WTC11 (cell line): ENCODE measurements at regions not wholly inside any gene's neighbourhood (a gene's known extent, or its start where the extent isn't known, plus 50 kb on each side); places are given as distances from the start of the nearest gene placed in this dataset.

ENCODE experiments used
- ATAC-seq: fragments of 200-7000 bp; cut with Tn5 transposase; 2 replicates; pipeline ENCODE4 v1.10.0; 2021; ENCODE audit warnings: mild to moderate bottlenecking, moderate library complexity
- CTCF ChIA-PET: fragments of 300-600 bp; sonication (Branson Sonifier 250); formaldehyde crosslinking; loops from one replicate; lab custom pipeline; 2021; ENCODE audit warnings: antibody characterized with exemption; lab: Charles Lee
- POLR2A ChIA-PET: fragments of 350-600 bp; sonication (Branson Sonifier 250); formaldehyde crosslinking; loops from one replicate; lab custom pipeline; 2021; ENCODE audit warnings: antibody characterized with exemption; lab: Charles Lee
- DNase-seq: peaks from one replicate; pipeline ENCODE4 v3.0.0; 2021; ENCODE audit warnings: low spot score
- H3K27ac Mint-ChIP-seq: 2 replicates; pipeline ENCODE4 v1.8.0; 2021; ENCODE audit warnings: mixed read lengths
- H3K27me3 Mint-ChIP-seq: 2 replicates; pipeline ENCODE4 v1.8.0; 2021; ENCODE audit warnings: low read depth, mild to moderate bottlenecking, moderate library complexity, mixed read lengths
- H3K36me3 Mint-ChIP-seq: 2 replicates; pipeline ENCODE4 v1.8.0; 2021; ENCODE audit warnings: mixed read lengths
- H3K4me1 Mint-ChIP-seq: 2 replicates; pipeline ENCODE4 v1.8.0; 2022; ENCODE audit warnings: mixed read lengths
- H3K4me3 Mint-ChIP-seq: 2 replicates; pipeline ENCODE4 v1.8.0; 2021; ENCODE audit warnings: mild to moderate bottlenecking, moderate library complexity, mixed read lengths
- H3K9me3 Mint-ChIP-seq: 2 replicates; pipeline ENCODE4 v1.8.0; 2021; ENCODE audit warnings: mixed read lengths
- ETV6 ChIP-seq: sonication (generic); formaldehyde crosslinking; IDR thresholded peaks from 2 replicates; pipeline ENCODE4 v1.8.1; 2022; ENCODE audit warnings: mild to moderate bottlenecking, missing genetic modification reagents
- GABPB1 ChIP-seq: sonication (generic); formaldehyde crosslinking; IDR thresholded peaks from 2 replicates; pipeline ENCODE4 v1.8.1; 2023; ENCODE audit warnings: mild to moderate bottlenecking, missing genetic modification reagents
- GTF2I ChIP-seq: fragments of 250-450 bp; sonication (Bioruptor Pico); conservative IDR thresholded peaks from 2 replicates; pipeline ENCODE4 v1.4.0; 2021; ENCODE audit warnings: mild to moderate bottlenecking
- JUN ChIP-seq: sonication (generic); formaldehyde crosslinking; IDR thresholded peaks from 2 replicates; pipeline ENCODE4 v1.8.0; 2023; ENCODE audit warnings: mild to moderate bottlenecking, missing genetic modification reagents
- NR2C2 ChIP-seq: sonication (generic); formaldehyde crosslinking; IDR thresholded peaks from 2 replicates; pipeline ENCODE4 v1.8.0; 2022; ENCODE audit warnings: mild to moderate bottlenecking, missing genetic modification reagents
- ZBTB21 ChIP-seq: sonication (generic); formaldehyde crosslinking; IDR thresholded peaks from 2 replicates; pipeline ENCODE4 v1.8.1; 2023; ENCODE audit warnings: mild to moderate bottlenecking, missing genetic modification reagents, borderline replicate concordance
- ZNF416 ChIP-seq: fragments of 250-450 bp; sonication (Bioruptor Pico); IDR thresholded peaks from 2 replicates; pipeline ENCODE4 v1.9.0; 2021; ENCODE audit warnings: mild to moderate bottlenecking, inconsistent platforms
- TF ChIP-seq, protein P1 (sequence below): sonication (generic); formaldehyde crosslinking; IDR thresholded peaks from 2 replicates; pipeline ENCODE4 v1.8.0; 2022; ENCODE audit warnings: mild to moderate bottlenecking, missing genetic modification reagents
- TF ChIP-seq, protein P2 (sequence below): fragments of 250-450 bp; sonication (Bioruptor Pico); IDR thresholded peaks from 2 replicates; pipeline ENCODE4 v1.9.0; 2021; ENCODE audit warnings: mild to moderate bottlenecking
- TF ChIP-seq, protein P3 (sequence below): fragments of 250-450 bp; sonication (Bioruptor Pico); IDR thresholded peaks from 2 replicates; pipeline ENCODE4 v1.8.0; 2021; ENCODE audit warnings: mild to moderate bottlenecking
- TF ChIP-seq, protein P4 (sequence below): sonication (generic); formaldehyde crosslinking; IDR thresholded peaks from 2 replicates; pipeline ENCODE4 v1.8.0; 2022; ENCODE audit warnings: mild to moderate bottlenecking, missing genetic modification reagents
- TF ChIP-seq, protein P5 (sequence below): sonication (generic); formaldehyde crosslinking; IDR thresholded peaks from 2 replicates; pipeline ENCODE4 v1.8.1; 2023; ENCODE audit warnings: mild to moderate bottlenecking, moderate library complexity, missing genetic modification reagents
- TF ChIP-seq, protein P6 (sequence below): fragments of 200-600 bp; IDR thresholded peaks from 2 replicates; pipeline ENCODE4 v1.8.0; 2022; ENCODE audit warnings: antibody characterized with exemption
- TF ChIP-seq, protein P7 (sequence below): fragments of 250-450 bp; sonication (Bioruptor Pico); conservative IDR thresholded peaks from 2 replicates; pipeline ENCODE4 v1.9.0; 2021; ENCODE audit warnings: mild to moderate bottlenecking

DNA sequence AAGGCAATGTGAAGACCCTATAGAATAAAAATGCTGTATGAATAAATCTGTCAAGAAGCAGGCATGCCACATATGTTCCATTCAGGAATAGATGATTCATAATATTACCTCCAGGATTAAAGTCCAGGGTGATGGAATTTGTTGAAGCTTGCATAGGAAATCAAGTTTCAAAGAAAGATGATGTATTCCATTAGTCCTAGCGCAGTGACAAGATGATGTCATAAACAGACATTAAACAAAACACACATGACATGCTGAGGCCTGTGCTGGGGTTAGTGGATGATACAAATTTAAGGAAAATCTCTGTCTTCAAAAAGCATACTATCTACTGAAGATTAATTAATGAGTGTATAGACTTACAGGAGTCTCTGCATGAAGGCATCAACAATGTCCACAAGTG lies 1025.2 kb downstream of the CDH11 start:
- Mint-ChIP-seq H3K27ac (no peak overlapping the region), H3K9me3 (no peaks in the 10 kb centered on the region), H3K4me3 (no peak overlapping the region), H3K36me3 (no peaks in the 10 kb centered on the region), H3K27me3 (no peaks in the 10 kb centered on the region), H3K4me1 (peaks cover 6% of the 10 kb centered on the region)
- no peak for TF ChIP-seq ZNF416 (CRISPR knock-in tag)
- TF ChIP-seq ZBTB21 (CRISPR knock-in tag), result no peak
- TF ChIP-seq, protein P1, sequence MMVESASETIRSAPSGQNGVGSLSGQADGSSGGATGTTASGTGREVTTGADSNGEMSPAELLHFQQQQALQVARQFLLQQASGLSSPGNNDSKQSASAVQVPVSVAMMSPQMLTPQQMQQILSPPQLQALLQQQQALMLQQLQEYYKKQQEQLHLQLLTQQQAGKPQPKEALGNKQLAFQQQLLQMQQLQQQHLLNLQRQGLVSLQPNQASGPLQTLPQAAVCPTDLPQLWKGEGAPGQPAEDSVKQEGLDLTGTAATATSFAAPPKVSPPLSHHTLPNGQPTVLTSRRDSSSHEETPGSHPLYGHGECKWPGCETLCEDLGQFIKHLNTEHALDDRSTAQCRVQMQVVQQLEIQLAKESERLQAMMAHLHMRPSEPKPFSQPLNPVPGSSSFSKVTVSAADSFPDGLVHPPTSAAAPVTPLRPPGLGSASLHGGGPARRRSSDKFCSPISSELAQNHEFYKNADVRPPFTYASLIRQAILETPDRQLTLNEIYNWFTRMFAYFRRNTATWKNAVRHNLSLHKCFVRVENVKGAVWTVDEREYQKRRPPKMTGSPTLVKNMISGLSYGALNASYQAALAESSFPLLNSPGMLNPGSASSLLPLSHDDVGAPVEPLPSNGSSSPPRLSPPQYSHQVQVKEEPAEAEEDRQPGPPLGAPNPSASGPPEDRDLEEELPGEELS (CRISPR knock-in tag), result no peak
- TF ChIP-seq JUN (CRISPR knock-in tag), result no peak
- TF ChIP-seq, protein P2, sequence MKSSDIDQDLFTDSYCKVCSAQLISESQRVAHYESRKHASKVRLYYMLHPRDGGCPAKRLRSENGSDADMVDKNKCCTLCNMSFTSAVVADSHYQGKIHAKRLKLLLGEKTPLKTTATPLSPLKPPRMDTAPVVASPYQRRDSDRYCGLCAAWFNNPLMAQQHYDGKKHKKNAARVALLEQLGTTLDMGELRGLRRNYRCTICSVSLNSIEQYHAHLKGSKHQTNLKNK (CRISPR knock-in tag), result no peak
- DNase-seq (no peak), ATAC-seq (no peak)
- POLR2A ChIA-PET, result no interaction called here
- CTCF ChIA-PET, result no interaction called here

DNA sequence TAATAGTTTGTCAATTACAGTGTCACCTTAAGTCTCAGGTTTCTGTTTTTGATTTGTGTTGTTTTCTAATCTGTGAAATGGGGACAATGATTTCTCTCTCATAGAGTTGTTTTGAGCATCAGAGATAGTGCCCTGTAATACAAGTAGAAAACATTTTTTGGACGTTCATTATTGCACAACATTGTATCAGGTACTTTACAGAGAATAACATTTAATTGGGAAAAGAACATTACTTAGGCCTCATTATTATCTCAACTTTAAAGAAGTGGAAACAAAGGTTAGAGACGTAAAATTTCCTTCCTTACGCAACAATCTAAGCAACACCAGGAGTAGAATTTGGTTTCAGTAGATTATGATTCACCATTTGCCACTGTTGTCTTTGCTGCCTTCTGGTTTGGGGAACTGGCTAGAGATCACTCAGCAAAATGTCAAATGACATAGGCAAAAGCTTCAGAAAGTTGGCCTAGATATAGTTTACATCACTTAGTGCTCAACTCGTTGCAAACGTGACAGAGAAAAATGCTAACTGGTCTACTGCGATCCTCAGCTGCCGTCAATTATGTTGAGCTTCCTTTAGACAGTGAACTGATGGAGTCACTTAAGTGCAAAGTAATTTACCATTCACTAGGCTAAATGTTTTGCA lies 1026.8 kb downstream of the CDH11 start:
- Mint-ChIP-seq H3K27ac (no peak overlapping the region), H3K4me3 (no peak overlapping the region)

DNA sequence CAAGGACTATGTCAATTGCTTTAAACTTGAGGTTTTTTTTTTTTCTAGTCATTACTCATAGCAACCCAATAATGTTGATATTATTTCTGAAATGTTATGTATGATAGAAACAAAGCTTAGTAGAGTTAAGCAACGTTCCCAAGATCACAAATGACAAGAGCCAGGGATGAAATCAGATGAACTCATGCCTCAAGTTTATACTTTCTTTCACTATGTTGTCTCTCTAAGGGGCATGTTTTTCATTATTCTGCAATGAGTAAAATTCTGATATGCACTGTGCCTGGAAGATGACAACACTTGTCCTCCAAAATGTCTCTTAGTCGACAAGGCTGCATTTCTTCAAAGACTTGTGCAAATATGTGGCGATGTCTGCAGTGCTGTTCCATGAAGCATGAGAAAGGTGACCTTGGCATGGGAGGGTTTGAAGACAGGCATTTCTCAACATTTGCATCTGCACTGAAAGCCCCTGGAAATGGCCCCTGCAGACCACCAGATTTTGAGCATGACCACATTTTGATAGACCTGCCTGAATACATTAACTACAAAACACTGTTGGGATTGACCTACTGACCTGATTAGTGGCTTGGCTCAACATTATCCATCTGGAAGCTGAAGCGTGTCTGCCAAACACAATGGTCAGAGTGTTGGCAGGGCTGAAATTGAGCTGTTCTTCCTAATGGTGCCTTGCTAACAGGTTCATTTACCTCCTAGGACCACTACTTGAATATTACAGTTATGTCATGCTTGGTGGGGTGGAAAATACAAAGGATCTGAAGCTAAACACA lies 1027.5 kb downstream of the CDH11 start:
- H3K9me3 Mint-ChIP-seq, result no peaks in the 10 kb centered on the region
- POLR2A ChIA-PET, result no interaction called here
- DNase-seq (no peak), ATAC-seq (no peak)
- no peaks in the 10 kb centered on the region for H3K36me3 Mint-ChIP-seq
- no peak overlapping the region for H3K4me3 Mint-ChIP-seq
- no peaks in the 10 kb centered on the region for H3K27me3 Mint-ChIP-seq
- H3K27ac Mint-ChIP-seq, result no peak overlapping the region
- CTCF ChIA-PET, result no interaction called here
- peaks cover 6% of the 10 kb centered on the region for H3K4me1 Mint-ChIP-seq
- TF ChIP-seq GTF2I (CRISPR knock-in tag) (no peak), ETV6 (no peak), GABPB1 (CRISPR knock-in tag) (no peak)
- TF ChIP-seq, protein P3, sequence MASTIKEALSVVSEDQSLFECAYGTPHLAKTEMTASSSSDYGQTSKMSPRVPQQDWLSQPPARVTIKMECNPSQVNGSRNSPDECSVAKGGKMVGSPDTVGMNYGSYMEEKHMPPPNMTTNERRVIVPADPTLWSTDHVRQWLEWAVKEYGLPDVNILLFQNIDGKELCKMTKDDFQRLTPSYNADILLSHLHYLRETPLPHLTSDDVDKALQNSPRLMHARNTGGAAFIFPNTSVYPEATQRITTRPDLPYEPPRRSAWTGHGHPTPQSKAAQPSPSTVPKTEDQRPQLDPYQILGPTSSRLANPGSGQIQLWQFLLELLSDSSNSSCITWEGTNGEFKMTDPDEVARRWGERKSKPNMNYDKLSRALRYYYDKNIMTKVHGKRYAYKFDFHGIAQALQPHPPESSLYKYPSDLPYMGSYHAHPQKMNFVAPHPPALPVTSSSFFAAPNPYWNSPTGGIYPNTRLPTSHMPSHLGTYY (CRISPR knock-in tag), result no peak
- TF ChIP-seq, protein P1 (CRISPR knock-in tag), result no peak
- TF ChIP-seq, protein P4, sequence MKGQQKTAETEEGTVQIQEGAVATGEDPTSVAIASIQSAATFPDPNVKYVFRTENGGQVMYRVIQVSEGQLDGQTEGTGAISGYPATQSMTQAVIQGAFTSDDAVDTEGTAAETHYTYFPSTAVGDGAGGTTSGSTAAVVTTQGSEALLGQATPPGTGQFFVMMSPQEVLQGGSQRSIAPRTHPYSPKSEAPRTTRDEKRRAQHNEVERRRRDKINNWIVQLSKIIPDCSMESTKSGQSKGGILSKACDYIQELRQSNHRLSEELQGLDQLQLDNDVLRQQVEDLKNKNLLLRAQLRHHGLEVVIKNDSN (CRISPR knock-in tag), result no peak
- TF ChIP-seq, protein P5, sequence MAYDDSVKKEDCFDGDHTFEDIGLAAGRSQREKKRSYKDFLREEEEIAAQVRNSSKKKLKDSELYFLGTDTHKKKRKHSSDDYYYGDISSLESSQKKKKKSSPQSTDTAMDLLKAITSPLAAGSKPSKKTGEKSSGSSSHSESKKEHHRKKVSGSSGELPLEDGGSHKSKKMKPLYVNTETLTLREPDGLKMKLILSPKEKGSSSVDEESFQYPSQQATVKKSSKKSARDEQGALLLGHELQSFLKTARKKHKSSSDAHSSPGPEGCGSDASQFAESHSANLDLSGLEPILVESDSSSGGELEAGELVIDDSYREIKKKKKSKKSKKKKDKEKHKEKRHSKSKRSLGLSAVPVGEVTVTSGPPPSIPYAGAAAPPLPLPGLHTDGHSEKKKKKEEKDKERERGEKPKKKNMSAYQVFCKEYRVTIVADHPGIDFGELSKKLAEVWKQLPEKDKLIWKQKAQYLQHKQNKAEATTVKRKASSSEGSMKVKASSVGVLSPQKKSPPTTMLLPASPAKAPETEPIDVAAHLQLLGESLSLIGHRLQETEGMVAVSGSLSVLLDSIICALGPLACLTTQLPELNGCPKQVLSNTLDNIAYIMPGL (CRISPR knock-in tag), result no peak

More for the DNA sequence above, 1026.8 kb downstream of the CDH11 start:
- H3K36me3 Mint-ChIP-seq, result no peaks in the 10 kb centered on the region
- no peaks in the 10 kb centered on the region for H3K27me3 Mint-ChIP-seq
- POLR2A ChIA-PET, result no interaction called here
- no peak for DNase-seq
- TF ChIP-seq, protein P6, sequence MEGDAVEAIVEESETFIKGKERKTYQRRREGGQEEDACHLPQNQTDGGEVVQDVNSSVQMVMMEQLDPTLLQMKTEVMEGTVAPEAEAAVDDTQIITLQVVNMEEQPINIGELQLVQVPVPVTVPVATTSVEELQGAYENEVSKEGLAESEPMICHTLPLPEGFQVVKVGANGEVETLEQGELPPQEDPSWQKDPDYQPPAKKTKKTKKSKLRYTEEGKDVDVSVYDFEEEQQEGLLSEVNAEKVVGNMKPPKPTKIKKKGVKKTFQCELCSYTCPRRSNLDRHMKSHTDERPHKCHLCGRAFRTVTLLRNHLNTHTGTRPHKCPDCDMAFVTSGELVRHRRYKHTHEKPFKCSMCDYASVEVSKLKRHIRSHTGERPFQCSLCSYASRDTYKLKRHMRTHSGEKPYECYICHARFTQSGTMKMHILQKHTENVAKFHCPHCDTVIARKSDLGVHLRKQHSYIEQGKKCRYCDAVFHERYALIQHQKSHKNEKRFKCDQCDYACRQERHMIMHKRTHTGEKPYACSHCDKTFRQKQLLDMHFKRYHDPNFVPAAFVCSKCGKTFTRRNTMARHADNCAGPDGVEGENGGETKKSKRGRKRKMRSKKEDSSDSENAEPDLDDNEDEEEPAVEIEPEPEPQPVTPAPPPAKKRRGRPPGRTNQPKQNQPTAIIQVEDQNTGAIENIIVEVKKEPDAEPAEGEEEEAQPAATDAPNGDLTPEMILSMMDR, result no peak
- TF ChIP-seq ZBTB21 (CRISPR knock-in tag) (no peak), NR2C2 (CRISPR knock-in tag) (no peak)
- TF ChIP-seq, protein P7, sequence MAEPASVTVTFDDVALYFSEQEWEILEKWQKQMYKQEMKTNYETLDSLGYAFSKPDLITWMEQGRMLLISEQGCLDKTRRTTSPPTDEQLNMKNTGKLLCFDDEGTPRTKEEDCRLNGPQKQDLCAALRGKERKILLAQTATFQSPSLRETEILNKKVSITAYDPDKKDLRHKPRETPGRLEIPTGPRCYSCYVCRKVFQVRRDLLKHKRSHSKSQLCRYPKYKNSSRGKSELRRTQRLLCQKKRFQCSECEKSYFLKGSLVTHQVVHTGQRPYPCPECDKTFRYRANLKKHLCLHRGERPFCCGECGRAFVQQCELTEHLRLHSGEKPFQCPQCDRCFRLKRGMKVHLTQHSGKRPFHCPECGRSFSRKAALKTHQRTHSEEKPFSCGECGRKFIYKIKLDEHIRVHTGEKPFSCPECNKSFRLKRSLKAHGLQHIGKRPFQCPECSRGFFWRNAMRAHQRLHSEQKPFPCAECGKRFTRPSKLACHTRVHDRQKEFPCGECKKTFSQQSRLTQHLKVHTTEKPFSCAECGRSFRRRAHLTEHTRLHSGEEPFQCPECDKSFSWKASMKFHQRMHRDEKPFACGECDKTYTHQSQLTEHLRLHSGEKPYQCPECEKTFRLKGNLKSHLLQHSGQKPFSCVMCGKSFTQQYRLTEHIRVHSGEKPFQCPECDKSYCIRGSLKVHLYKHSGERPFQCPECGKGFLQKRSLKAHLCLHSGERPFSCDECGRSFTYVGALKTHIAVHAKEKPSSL, result no peak
- H3K9me3 Mint-ChIP-seq, result no peaks in the 10 kb centered on the region
- CTCF ChIA-PET, result no interaction called here
- ATAC-seq, result no peak
- peaks cover 6% of the 10 kb centered on the region for H3K4me1 Mint-ChIP-seq
